ENCODE measurements at regions not wholly inside any gene's neighbourhood (a gene's known extent, or its start where the extent isn't known, plus 50 kb on each side); places are given as distances from the start of the nearest gene placed in this dataset.

GRCh38 chr14:43765474-43765873, 741.6 kb downstream of the FSCB start:
- H3K9ac ChIP-seq (replicated peaks; ENCODE audit: extremely low read depth, insufficient read depth, low read length), result no peak overlapping the region
- H3K4me3 ChIP-seq (replicated peaks in 1 of 3; ENCODE audit: insufficient read depth in 1 of 3, low read depth in 1 of 3, low read length in 3 of 3), result no peak overlapping the region
- dilution Hi-C loops (cut with MboI; ENCODE audit: extremely low pct_ligation_motif_present, low sequenced_read_pairs), result no loop called here
- TF ChIP-seq CTCF (IDR thresholded peaks at IDR 0.05; ENCODE audit: extremely low read depth in 1 of 2, insufficient read depth in 1 of 2, low read depth in 1 of 2, low read length in 2 of 2), result no peak
- DNase-seq (ENCODE audit: low read depth, low spot score) (no peak), FAIRE-seq (no peak)
- no peaks in the 10 kb centered on the region for H3K27me3 ChIP-seq (ENCODE audit: control insufficient read depth in 2 of 2, insufficient read depth in 2 of 2, low read length in 2 of 2)
- no peaks in the 10 kb centered on the region for H3K9me3 ChIP-seq (replicated peaks; ENCODE audit: control insufficient read depth, insufficient read depth, low read length)
- POLR2A ChIA-PET, result no interaction called here
- no peak overlapping the region for H3K4me2 ChIP-seq (ENCODE audit: insufficient read depth, low read length)
- H3K4me1 ChIP-seq (ENCODE audit: control insufficient read depth, extremely low read depth, insufficient read depth, low read length), result no peaks in the 10 kb centered on the region
- no peaks in the 10 kb centered on the region for H3K36me3 ChIP-seq (ENCODE audit: control insufficient read depth in 2 of 2, extremely low read depth in 1 of 2, insufficient read depth in 2 of 2, low read length in 2 of 2)
- no peak overlapping the region for H2AFZ ChIP-seq (ENCODE audit: low read depth, low read length)
- no peaks in the 10 kb centered on the region for H4K20me1 ChIP-seq (replicated peaks; ENCODE audit: control insufficient read depth, extremely low read depth, insufficient read depth, low read length)
- intact Hi-C loops (cut with micrococcal nuclease), result no loop called here
- CTCF ChIA-PET, result no interaction called here
- no TSS peak for BruUV-seq (replicated peaks)
- no peaks in the 10 kb centered on the region for H3K9me1 ChIP-seq (replicated peaks; ENCODE audit: control insufficient read depth, extremely low read depth, insufficient read depth, low read length)
- H3K27ac ChIP-seq (ENCODE audit: insufficient read depth, low read depth, low read length), result no peak overlapping the region
- no peaks in the 10 kb centered on the region for H3K79me2 ChIP-seq (ENCODE audit: control insufficient read depth, insufficient read depth, low read length)

GRCh38 chr14:43764433-43764832, 742.6 kb downstream of the FSCB start:
- ChIA-PET CTCF (no interaction called here), POLR2A (no interaction called here)
- H3K9me1 ChIP-seq (replicated peaks; ENCODE audit: control insufficient read depth, extremely low read depth, insufficient read depth, low read length), result no peaks in the 10 kb centered on the region
- no peak overlapping the region for H3K4me2 ChIP-seq (ENCODE audit: insufficient read depth, low read length)
- intact Hi-C loops (cut with micrococcal nuclease), result no loop called here
- no peaks in the 10 kb centered on the region for H3K36me3 ChIP-seq (ENCODE audit: control insufficient read depth in 2 of 2, extremely low read depth in 1 of 2, insufficient read depth in 2 of 2, low read length in 2 of 2)
- no peak overlapping the region for H3K9ac ChIP-seq (replicated peaks; ENCODE audit: extremely low read depth, insufficient read depth, low read length)
- H3K4me3 ChIP-seq (replicated peaks in 1 of 3; ENCODE audit: insufficient read depth in 1 of 3, low read depth in 1 of 3, low read length in 3 of 3), result no peak overlapping the region
- no TSS peak for BruUV-seq (replicated peaks)
- H3K4me1 ChIP-seq (ENCODE audit: control insufficient read depth, extremely low read depth, insufficient read depth, low read length), result no peaks in the 10 kb centered on the region
- dilution Hi-C loops (cut with MboI; ENCODE audit: extremely low pct_ligation_motif_present, low sequenced_read_pairs), result no loop called here
- no peaks in the 10 kb centered on the region for H3K9me3 ChIP-seq (replicated peaks; ENCODE audit: control insufficient read depth, insufficient read depth, low read length)
- no peak for DNase-seq (ENCODE audit: low read depth, low spot score)
- TF ChIP-seq MYC (IDR thresholded peaks at IDR 0.05; ENCODE audit: low read depth, low read length), result no peak
- no peak for TF ChIP-seq JUN (IDR thresholded peaks at IDR 0.05; ENCODE audit: borderline replicate concordance, insufficient read depth, insufficient read length, low read depth)
- no peak for TF ChIP-seq CTCF (IDR thresholded peaks at IDR 0.05; ENCODE audit: extremely low read depth in 1 of 2, insufficient read depth in 1 of 2, low read depth in 1 of 2, low read length in 2 of 2)
- no peak for TF ChIP-seq FOS (IDR thresholded peaks at IDR 0.05; ENCODE audit: borderline replicate concordance, insufficient read depth, low read length)
- no peak for TF ChIP-seq EZH2 (IDR thresholded peaks at IDR 0.05; ENCODE audit: borderline replicate concordance, low read depth, low read length, severe bottlenecking)
- TF ChIP-seq MAX (IDR thresholded peaks at IDR 0.05; ENCODE audit: insufficient read depth, insufficient read length), result no peak
- TF ChIP-seq GATA2 (IDR thresholded peaks at IDR 0.05; ENCODE audit: insufficient read depth, insufficient read length, low read depth, low read length), result no peak
- TF ChIP-seq POLR2A (IDR thresholded peaks at IDR 0.05; ENCODE audit: low read depth, low read length), result no peak
- no peak for TF ChIP-seq POLR2AphosphoS5 (IDR thresholded peaks at IDR 0.05; ENCODE audit: insufficient read depth, low read depth, low read length)
- H3K27me3 ChIP-seq (ENCODE audit: control insufficient read depth in 2 of 2, insufficient read depth in 2 of 2, low read length in 2 of 2), result no peaks in the 10 kb centered on the region
- FAIRE-seq, result no peak
- no peak overlapping the region for H2AFZ ChIP-seq (ENCODE audit: low read depth, low read length)
- H4K20me1 ChIP-seq (replicated peaks; ENCODE audit: control insufficient read depth, extremely low read depth, insufficient read depth, low read length), result no peaks in the 10 kb centered on the region
- no peaks in the 10 kb centered on the region for H3K79me2 ChIP-seq (ENCODE audit: control insufficient read depth, insufficient read depth, low read length)
- no peak overlapping the region for H3K27ac ChIP-seq (ENCODE audit: insufficient read depth, low read depth, low read length)

All from endothelial cell of umbilical vein (primary cell).